H1 (cell line): ENCODE measurements at regions not wholly inside any gene's neighbourhood (a gene's known extent, or its start where the extent isn't known, plus 50 kb on each side); places are given as distances from the start of the nearest gene placed in this dataset.

ENCODE experiments used
- CTCF ChIA-PET: fragments of 300-600 bp; sonication (Branson Sonifier 250); formaldehyde crosslinking; loops from one replicate; lab custom pipeline; 2021; ENCODE audit not compliant: partially characterized antibody; lab: Charles Lee
- POLR2A ChIA-PET: fragments of 300-600 bp; sonication (Branson Sonifier 250); formaldehyde crosslinking; loops from one replicate; lab custom pipeline; 2021; ENCODE audit warnings: inconsistent platforms; ENCODE audit not compliant: partially characterized antibody; lab: Charles Lee
- DNase-seq, 2 experiments: peaks; one replicate each; pipeline versions ENCODE4 v3.0.0 to v3.0.0-alpha.2; 2010 to 2022; ENCODE audit warnings: low spot score in 2 of 2, low read depth in 1 of 2, mixed read lengths in 1 of 2
- FAIRE-seq: peaks from 2 replicates; lab custom pipeline; 2011; peaks lifted over from hg19 to GRCh38; lab: Jason Lieb, UNC
- H2AFZ ChIP-seq: 2 replicates; pipeline ENCODE4 v1.8.1; 2012; ENCODE audit warnings: low read length, inconsistent platforms
- H2AK5ac ChIP-seq: 2 replicates; pipeline ENCODE4 v1.6.1; 2013; ENCODE audit warnings: low read depth, low read length
- H2BK120ac ChIP-seq: replicated peaks from 2 replicates; pipeline ENCODE3; 2013; ENCODE audit warnings: low read depth, low read length, inconsistent platforms
- H2BK12ac ChIP-seq: 2 replicates; pipeline ENCODE4 v1.6.1; 2013; ENCODE audit warnings: low read depth, low read length
- H2BK15ac ChIP-seq: 2 replicates; pipeline ENCODE4 v1.6.1; 2013; ENCODE audit warnings: low read length
- H2BK20ac ChIP-seq: 2 replicates; pipeline ENCODE4 v1.6.1; 2013; ENCODE audit warnings: low read length
- H2BK5ac ChIP-seq: 2 replicates; pipeline ENCODE4 v1.6.1; 2013; ENCODE audit warnings: low read depth, low read length
- H3K14ac ChIP-seq: 2 replicates; pipeline ENCODE4 v1.6.1; 2013; ENCODE audit warnings: inconsistent platforms; ENCODE audit not compliant: insufficient read length
- H3K18ac ChIP-seq: 2 replicates; pipeline ENCODE4 v1.6.1; 2013; ENCODE audit warnings: low read length; ENCODE audit errors: extremely low read depth
- H3K23ac ChIP-seq: 2 replicates; pipeline ENCODE4 v1.6.1; 2013; ENCODE audit warnings: inconsistent platforms; ENCODE audit not compliant: insufficient read length
- H3K23me2 ChIP-seq: 2 replicates; pipeline ENCODE4 v1.6.1; 2013; ENCODE audit warnings: low read depth, low read length
- H3K27ac ChIP-seq: 2 replicates; pipeline ENCODE4 v1.6.1; 2011; ENCODE audit warnings: low read depth, low read length, inconsistent platforms
- H3K27me3 ChIP-seq, 4 experiments: replicated peaks in 1 of 4; 1 replicate in 1 of 4; 2 replicates in 3 of 4; pipeline versions ENCODE4 v1.6.1 to v1.8.1; 2011 to 2013; ENCODE audit warnings: low read length in 3 of 4, mild to moderate bottlenecking in 3 of 4, inconsistent platforms in 2 of 4, mixed read lengths in 2 of 4, moderate library complexity in 1 of 4; ENCODE audit not compliant: control insufficient read depth in 3 of 4, insufficient read depth in 3 of 4; ENCODE audit errors: extremely low read depth in 1 of 4
- H3K36me3 ChIP-seq, 4 experiments: 2 replicates each; pipeline versions ENCODE4 v1.6.1 to v1.8.1; 2011 to 2013; ENCODE audit warnings: mild to moderate bottlenecking in 4 of 4, low read length in 3 of 4, moderate library complexity in 2 of 4, control low read depth in 1 of 4, inconsistent platforms in 1 of 4; ENCODE audit not compliant: insufficient read depth in 4 of 4, control insufficient read depth in 2 of 4
- H3K4ac ChIP-seq: replicated peaks from 2 replicates; pipeline ENCODE3; 2013; ENCODE audit warnings: low read length, low read depth, mixed read lengths, inconsistent platforms; ENCODE audit not compliant: insufficient read length
- H3K4me1 ChIP-seq, 4 experiments: replicated peaks in 1 of 4; 1 replicate in 1 of 4; 2 replicates in 3 of 4; pipeline versions ENCODE4 v1.6.1 to v1.8.1; 2011 to 2013; ENCODE audit warnings: low read length in 3 of 4, inconsistent platforms in 2 of 4, mixed read lengths in 1 of 4; ENCODE audit not compliant: insufficient read depth in 4 of 4, control insufficient read depth in 3 of 4
- H3K4me2 ChIP-seq, 2 experiments: 2 replicates each; pipeline versions ENCODE4 v1.6.1 to v1.8.1; 2011 to 2013; ENCODE audit warnings: low read depth in 2 of 2, low read length in 2 of 2, control low read depth in 1 of 2, inconsistent platforms in 1 of 2, mild to moderate bottlenecking in 1 of 2; ENCODE audit not compliant: insufficient read depth in 1 of 2
- H3K4me3 ChIP-seq, 4 experiments: fragments of 200-600, 300-600 bp in 1 of 4; sonication (generic), shearing (Covaris generic), sonication (Bioruptor Twin) in 1 of 4; 2 replicates each; pipeline versions ENCODE4 v1.5.1 to v1.8.1; 2011 to 2016; ENCODE audit warnings: low read length in 4 of 4, low read depth in 3 of 4, control low read depth in 2 of 4, inconsistent platforms in 2 of 4, mild to moderate bottlenecking in 2 of 4, mixed read lengths in 1 of 4, moderate library complexity in 1 of 4; ENCODE audit not compliant: insufficient read depth in 2 of 4; ENCODE audit errors: extremely low read depth in 1 of 4
- H3K56ac ChIP-seq: replicated peaks from 2 replicates; pipeline ENCODE3; 2013; ENCODE audit warnings: low read depth, mild to moderate bottlenecking, mixed read lengths, low read length, inconsistent platforms; ENCODE audit not compliant: insufficient read length
- H3K79me1 ChIP-seq: 2 replicates; pipeline ENCODE4 v1.6.1; 2013; ENCODE audit warnings: low read depth, low read length, control low read depth
- H3K79me2 ChIP-seq, 2 experiments: 2 replicates each; pipeline versions ENCODE4 v1.6.1 to v1.8.1; 2012 to 2013; ENCODE audit warnings: low read length in 2 of 2, mild to moderate bottlenecking in 2 of 2, inconsistent platforms in 1 of 2; ENCODE audit not compliant: insufficient read depth in 2 of 2, control insufficient read depth in 1 of 2
- H3K9ac ChIP-seq, 4 experiments: replicated peaks in 1 of 4; 1 replicate in 1 of 4; 2 replicates in 3 of 4; pipeline versions ENCODE4 v1.6.1 to v1.8.1; 2011 to 2013; ENCODE audit warnings: low read depth in 3 of 4, low read length in 3 of 4, control low read depth in 2 of 4, mild to moderate bottlenecking in 2 of 4, moderate library complexity in 2 of 4, inconsistent platforms in 1 of 4; ENCODE audit errors: extremely low read depth in 1 of 4
- H3K9me3 ChIP-seq, 2 experiments: 2 replicates each; pipeline versions ENCODE4 v1.6.1 to v1.8.1; 2012 to 2013; ENCODE audit warnings: mild to moderate bottlenecking in 2 of 2, moderate library complexity in 2 of 2, control low read depth in 1 of 2, inconsistent platforms in 1 of 2, low read depth in 1 of 2, low read length in 1 of 2, mixed read lengths in 1 of 2; ENCODE audit not compliant: insufficient read depth in 2 of 2
- H4K20me1 ChIP-seq, 2 experiments: replicated peaks in 1 of 2; 2 replicates each; pipeline versions ENCODE3 to v1.8.1; 2011 to 2013; ENCODE audit warnings: inconsistent platforms in 2 of 2, low read length in 2 of 2, mild to moderate bottlenecking in 1 of 2; ENCODE audit not compliant: insufficient read depth in 2 of 2, control insufficient read depth in 1 of 2
- H4K5ac ChIP-seq: 2 replicates; pipeline ENCODE4 v1.6.1; 2013; ENCODE audit warnings: low read length, low read depth, mixed read lengths, inconsistent platforms; ENCODE audit not compliant: insufficient read length
- H4K8ac ChIP-seq: 2 replicates; pipeline ENCODE4 v1.8.0; 2013; ENCODE audit warnings: mild to moderate bottlenecking, moderate library complexity, low read length, inconsistent platforms; ENCODE audit not compliant: insufficient read depth; ENCODE audit errors: extremely low read depth
- H4K91ac ChIP-seq: replicated peaks from 2 replicates; pipeline ENCODE3; 2013; ENCODE audit warnings: low read length, mixed read lengths, inconsistent platforms; ENCODE audit not compliant: insufficient read length
- CBX5 ChIP-seq: fragments of 300-800, 300-1000 bp; sonication (generic); IDR thresholded peaks from 2 replicates; pipeline ENCODE4 v1.7.1; 2016; ENCODE audit warnings: antibody characterized with exemption, low read length, low read depth
- CTBP2 ChIP-seq: IDR thresholded peaks from 2 replicates; pipeline ENCODE4 v1.7.0; 2011; ENCODE audit warnings: borderline replicate concordance, mild to moderate bottlenecking, moderate library complexity, mixed read lengths, low read length; ENCODE audit not compliant: insufficient read depth, insufficient read length
- GABPA ChIP-seq: IDR thresholded peaks from 2 replicates; pipeline ENCODE4 v1.6.1; 2011; ENCODE audit warnings: mild to moderate bottlenecking, low read length, moderate library complexity, borderline replicate concordance; ENCODE audit not compliant: insufficient read depth
- GTF2F1 ChIP-seq: IDR thresholded peaks from 2 replicates; pipeline ENCODE4 v1.6.1; 2012; ENCODE audit warnings: low read depth, low read length, improper control_type of control experiment, borderline replicate concordance
- HDAC6 ChIP-seq: IDR thresholded peaks from one replicate; pipeline ENCODE4 v1.7.1; 2012; ENCODE audit warnings: low read depth, mild to moderate bottlenecking, inconsistent platforms, low read length, moderate library complexity
- RBBP5 ChIP-seq: IDR thresholded peaks from 2 replicates; pipeline ENCODE4 v1.7.1; 2012; ENCODE audit warnings: low read depth, mild to moderate bottlenecking, inconsistent platforms, low read length, moderate library complexity, borderline replicate concordance
- RFX5 ChIP-seq: IDR thresholded peaks from 2 replicates; pipeline ENCODE4 v1.6.1; 2011; ENCODE audit warnings: low read depth, low read length, improper control_type of control experiment, borderline replicate concordance
- RNF2 ChIP-seq: fragments of 200-900, 300-1000 bp; sonication (generic); IDR thresholded peaks from 2 replicates; pipeline ENCODE4 v1.7.1; 2016; ENCODE audit warnings: borderline replicate concordance, low read depth, mild to moderate bottlenecking, antibody characterized with exemption, low read length; ENCODE audit not compliant: poor library complexity, severe bottlenecking; ENCODE audit errors: missing control alignments
- SP4 ChIP-seq: IDR thresholded peaks from 2 replicates; pipeline ENCODE4 v1.6.1; 2012; ENCODE audit warnings: low read length, inconsistent platforms
- TEAD4 ChIP-seq: IDR thresholded peaks from 2 replicates; pipeline ENCODE4 v1.6.1; 2012; ENCODE audit warnings: low read depth, low read length, inconsistent platforms, mixed read lengths
- YY1 ChIP-seq: IDR thresholded peaks from 2 replicates; pipeline ENCODE4 v1.6.1; 2011; ENCODE audit warnings: low read depth, mild to moderate bottlenecking, low read length
- ZNF274 ChIP-seq: IDR thresholded peaks from 2 replicates; pipeline ENCODE4 v1.7.0; 2012; ENCODE audit warnings: low read length, borderline replicate concordance; ENCODE audit errors: extremely low read depth
- WGBS, 2 experiments: shearing (Covaris generic) in 1 of 2; methylation state at CpG; one replicate each; pipeline versions ENCODE4 v1.1.6 to v1.1.7; 2013 to 2015; ENCODE audit warnings: low lambda C conversion rate in 2 of 2, mixed read lengths in 2 of 2, inconsistent platforms in 1 of 2, low coverage in 1 of 2, missing lambda C conversion rate in 1 of 2; ENCODE audit not compliant: insufficient replicate concordance in 2 of 2, insufficient coverage in 1 of 2, insufficient read length in 1 of 2; ENCODE audit errors: extremely low coverage in 1 of 2, missing lambda C conversion rate in 1 of 2; 5-methylcytosine and 5-hydroxymethylcytosine counted together
- TF ChIP-seq, protein P1 (sequence below): IDR thresholded peaks from 2 replicates; pipeline ENCODE4 v1.6.1; 2011; ENCODE audit warnings: low read length, improper control_type of control experiment

DNA sequence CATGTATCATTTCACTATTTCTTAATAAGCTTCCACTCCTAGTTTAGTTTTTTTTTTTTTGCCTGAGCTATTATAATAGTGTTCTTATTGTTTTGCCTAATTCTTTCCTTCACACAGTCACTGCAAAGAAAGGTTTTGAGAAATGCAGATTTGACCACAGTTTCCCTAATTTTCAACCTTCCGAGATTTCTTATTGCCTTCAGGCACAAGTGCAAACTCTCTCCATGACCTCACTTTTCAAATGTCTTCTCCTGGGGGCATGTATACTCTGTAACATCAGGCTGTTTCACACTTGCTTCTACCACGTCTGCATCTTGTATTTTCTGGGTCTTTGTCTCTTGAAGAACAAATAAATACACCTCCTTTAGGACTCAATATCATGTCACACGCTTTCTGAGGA is 339.0 kb upstream of the CITED2 start:
- Histone ChIP-seq H3K23ac (no peak overlapping the region), H2AK5ac (no peak overlapping the region), H3K4me3 (no peak overlapping the region), H3K14ac (no peak overlapping the region), H3K4ac (no peak overlapping the region), H3K18ac (no peak overlapping the region), H3K9ac (no peak overlapping the region), H2BK5ac (no peak overlapping the region), H2BK12ac (no peak overlapping the region), H2BK20ac (no peak overlapping the region), H2BK120ac (no peak overlapping the region), H2AFZ (peak overlapping the region; percentile 78), H3K4me1 (peaks cover 0 to 3% (median 0%) of the 10 kb centered on the region in 4 experiments; a peak in 1 of 7 replicates), H4K20me1 (no peaks in the 10 kb centered on the region), H3K27me3 (no peaks in the 10 kb centered on the region), H3K56ac (no peak overlapping the region), H3K4me2 (no peak overlapping the region), H3K36me3 (no peaks in the 10 kb centered on the region), H4K8ac (no peak overlapping the region), H2BK15ac (no peak overlapping the region), H4K5ac (no peak overlapping the region), H3K27ac (no peak overlapping the region), H3K23me2 (no peaks in the 10 kb centered on the region), H3K79me2 (no peaks in the 10 kb centered on the region), H4K91ac (no peak overlapping the region), H3K9me3 (no peaks in the 10 kb centered on the region), H3K79me1 (no peaks in the 10 kb centered on the region)
- FAIRE-seq (no peak), DNase-seq (no peak)
- 85% methylated on average over 3 of the region's 3 CpGs; no CpG with 5 or more reads in 1 of the 2 experiments for WGBS, 2 experiments
- ChIA-PET CTCF (interaction anchor here (0.9 kb wide), 1 partner anchor 59 kb away, joined by 3 read pairs; no protein-coding TSS in a partner anchor), POLR2A (no interaction called here)
- TF ChIP-seq CBX5 = no peak
- no peak for TF ChIP-seq YY1
- no peak for TF ChIP-seq CTBP2
- TF ChIP-seq SP4 = no peak
- TF ChIP-seq, protein P1, sequence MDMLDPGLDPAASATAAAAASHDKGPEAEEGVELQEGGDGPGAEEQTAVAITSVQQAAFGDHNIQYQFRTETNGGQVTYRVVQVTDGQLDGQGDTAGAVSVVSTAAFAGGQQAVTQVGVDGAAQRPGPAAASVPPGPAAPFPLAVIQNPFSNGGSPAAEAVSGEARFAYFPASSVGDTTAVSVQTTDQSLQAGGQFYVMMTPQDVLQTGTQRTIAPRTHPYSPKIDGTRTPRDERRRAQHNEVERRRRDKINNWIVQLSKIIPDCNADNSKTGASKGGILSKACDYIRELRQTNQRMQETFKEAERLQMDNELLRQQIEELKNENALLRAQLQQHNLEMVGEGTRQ = no peak
- TF ChIP-seq GABPA = no peak
- no peak for TF ChIP-seq TEAD4
- no peak for TF ChIP-seq RFX5
- TF ChIP-seq RNF2 = no peak
- no peak for TF ChIP-seq HDAC6
- no peak for TF ChIP-seq ZNF274
- no peak for TF ChIP-seq GTF2F1
- no peak for TF ChIP-seq RBBP5
